ENCODE measurements at regions not wholly inside any gene's neighbourhood (a gene's known extent, or its start where the extent isn't known, plus 50 kb on each side); places are given as distances from the start of the nearest gene placed in this dataset.

- DNase-seq (ENCODE audit: low read depth in 4 of 6, low spot score in 6 of 6): no peak
Measured at GRCh38 chr17:74040729-74041128, 162.7 kb upstream of the RPL38 start.

GRCh38 chr17:74041869-74042640, 161.4 kb upstream of the RPL38 start:
- 54% methylated on average over 11 of the region's 14 CpGs for WGBS (ENCODE audit: insufficient coverage)

More at GRCh38 chr17:74040729-74041128, 162.7 kb upstream of the RPL38 start:
- WGBS (ENCODE audit: insufficient coverage): 88% methylated on average over 12 of the region's 12 CpGs
- H3K27me3 ChIP-seq (ENCODE audit: control insufficient read depth, insufficient read depth, low read length): no peaks in the 10 kb centered on the region
- H3K4me1 ChIP-seq (ENCODE audit: control insufficient read depth, insufficient read depth, low read length): peaks cover 45% of the 10 kb centered on the region
- no peak overlapping the region for H3K4me3 ChIP-seq (ENCODE audit: low read depth, low read length)
- no peak overlapping the region for H3K27ac ChIP-seq (ENCODE audit: low read depth, low read length)
- H3K36me3 ChIP-seq (ENCODE audit: control insufficient read depth, insufficient read depth, low read length): no peaks in the 10 kb centered on the region
- H3K9me3 ChIP-seq (ENCODE audit: control insufficient read depth, insufficient read depth, low read length): no peaks in the 10 kb centered on the region

GRCh38 chr17:74042744-74043486, 160.6 kb upstream of the RPL38 start:
- H3K4me1 ChIP-seq (ENCODE audit: control insufficient read depth, insufficient read depth, low read length): peaks cover 33% of the 10 kb centered on the region
- peak in 2 of 6 donors; percentile 54 to 84 for DNase-seq (ENCODE audit: low read depth in 4 of 6, low spot score in 6 of 6)
- 54% methylated on average over 7 of the region's 8 CpGs for WGBS (ENCODE audit: insufficient coverage)
- H3K27ac ChIP-seq (ENCODE audit: low read depth, low read length): peak overlapping the region; percentile 69
- H3K27me3 ChIP-seq (ENCODE audit: control insufficient read depth, insufficient read depth, low read length): no peaks in the 10 kb centered on the region
- H3K4me3 ChIP-seq (ENCODE audit: low read depth, low read length): no peak overlapping the region
- H3K36me3 ChIP-seq (ENCODE audit: control insufficient read depth, insufficient read depth, low read length): no peaks in the 10 kb centered on the region
- no peaks in the 10 kb centered on the region for H3K9me3 ChIP-seq (ENCODE audit: control insufficient read depth, insufficient read depth, low read length)

More at GRCh38 chr17:74041869-74042640, 161.4 kb upstream of the RPL38 start:
- peak in 2 of 6 donors; percentile 67 to 92 for DNase-seq (ENCODE audit: low read depth in 4 of 6, low spot score in 6 of 6)
- Histone ChIP-seq H3K27me3 (ENCODE audit: control insufficient read depth, insufficient read depth, low read length) (no peaks in the 10 kb centered on the region), H3K36me3 (ENCODE audit: control insufficient read depth, insufficient read depth, low read length) (no peaks in the 10 kb centered on the region), H3K27ac (ENCODE audit: low read depth, low read length) (peak overlapping the region; percentile 69), H3K4me1 (ENCODE audit: control insufficient read depth, insufficient read depth, low read length) (peaks cover 40% of the 10 kb centered on the region), H3K9me3 (ENCODE audit: control insufficient read depth, insufficient read depth, low read length) (no peaks in the 10 kb centered on the region), H3K4me3 (ENCODE audit: low read depth, low read length) (no peak overlapping the region)

- no peaks in the 10 kb centered on the region for H3K36me3 ChIP-seq (ENCODE audit: control insufficient read depth, insufficient read depth, low read length)
- H3K4me3 ChIP-seq (ENCODE audit: low read depth, low read length): no peak overlapping the region
- DNase-seq (ENCODE audit: low read depth in 4 of 6, low spot score in 6 of 6): no peak
- 63% methylated on average over 3 of the region's 4 CpGs for WGBS (ENCODE audit: insufficient coverage)
- H3K9me3 ChIP-seq (ENCODE audit: control insufficient read depth, insufficient read depth, low read length): no peaks in the 10 kb centered on the region
- H3K27me3 ChIP-seq (ENCODE audit: control insufficient read depth, insufficient read depth, low read length): peaks cover 3% of the 10 kb centered on the region
- H3K27ac ChIP-seq (ENCODE audit: low read depth, low read length): no peak overlapping the region
- peaks cover 40% of the 10 kb centered on the region for H3K4me1 ChIP-seq (ENCODE audit: control insufficient read depth, insufficient read depth, low read length)
Measured at GRCh38 chr17:74043976-74044375, 159.5 kb upstream of the RPL38 start.

GRCh38 chr17:74045608-74046280, 157.7 kb upstream of the RPL38 start:
- Histone ChIP-seq H3K4me3 (ENCODE audit: low read depth, low read length) (no peak overlapping the region), H3K27ac (ENCODE audit: low read depth, low read length) (no peak overlapping the region), H3K9me3 (ENCODE audit: control insufficient read depth, insufficient read depth, low read length) (no peaks in the 10 kb centered on the region), H3K4me1 (ENCODE audit: control insufficient read depth, insufficient read depth, low read length) (peaks cover 55% of the 10 kb centered on the region), H3K27me3 (ENCODE audit: control insufficient read depth, insufficient read depth, low read length) (peaks cover 5% of the 10 kb centered on the region), H3K36me3 (ENCODE audit: control insufficient read depth, insufficient read depth, low read length) (no peaks in the 10 kb centered on the region)
- WGBS (ENCODE audit: insufficient coverage): 50% methylated on average over 15 of the region's 16 CpGs
- peak in 1 of 6 donors; percentile 70 for DNase-seq (ENCODE audit: low read depth in 4 of 6, low spot score in 6 of 6)

- no peaks in the 10 kb centered on the region for H3K36me3 ChIP-seq (ENCODE audit: control insufficient read depth, insufficient read depth, low read length)
- 46% methylated on average over 13 of the region's 15 CpGs for WGBS (ENCODE audit: insufficient coverage)
- H3K9me3 ChIP-seq (ENCODE audit: control insufficient read depth, insufficient read depth, low read length): no peaks in the 10 kb centered on the region
- H3K27ac ChIP-seq (ENCODE audit: low read depth, low read length): no peak overlapping the region
- DNase-seq (ENCODE audit: low read depth in 4 of 6, low spot score in 6 of 6): peak in 2 of 6 donors; percentile 45 to 82
- peaks cover 9% of the 10 kb centered on the region for H3K27me3 ChIP-seq (ENCODE audit: control insufficient read depth, insufficient read depth, low read length)
- H3K4me3 ChIP-seq (ENCODE audit: low read depth, low read length): no peak overlapping the region
- H3K4me1 ChIP-seq (ENCODE audit: control insufficient read depth, insufficient read depth, low read length): peaks cover 42% of the 10 kb centered on the region
Measured at GRCh38 chr17:74049167-74049966, 154.1 kb upstream of the RPL38 start.

- peak in 2 of 6 donors; percentile 49 for DNase-seq (ENCODE audit: low read depth in 4 of 6, low spot score in 6 of 6)
- WGBS (ENCODE audit: insufficient coverage): 36% methylated on average over 5 of the region's 10 CpGs
- no peak overlapping the region for H3K4me3 ChIP-seq (ENCODE audit: low read depth, low read length)
- H3K36me3 ChIP-seq (ENCODE audit: control insufficient read depth, insufficient read depth, low read length): no peaks in the 10 kb centered on the region
- peaks cover 42% of the 10 kb centered on the region for H3K4me1 ChIP-seq (ENCODE audit: control insufficient read depth, insufficient read depth, low read length)
- H3K27ac ChIP-seq (ENCODE audit: low read depth, low read length): no peak overlapping the region
- H3K9me3 ChIP-seq (ENCODE audit: control insufficient read depth, insufficient read depth, low read length): no peaks in the 10 kb centered on the region
- H3K27me3 ChIP-seq (ENCODE audit: control insufficient read depth, insufficient read depth, low read length): peaks cover 9% of the 10 kb centered on the region
Measured at GRCh38 chr17:74049967-74050458, 153.5 kb upstream of the RPL38 start.

- no peaks in the 10 kb centered on the region for H3K9me3 ChIP-seq (ENCODE audit: control insufficient read depth, insufficient read depth, low read length)
- peaks cover 35% of the 10 kb centered on the region for H3K4me1 ChIP-seq (ENCODE audit: control insufficient read depth, insufficient read depth, low read length)
- peaks cover 9% of the 10 kb centered on the region for H3K27me3 ChIP-seq (ENCODE audit: control insufficient read depth, insufficient read depth, low read length)
- DNase-seq (ENCODE audit: low read depth in 4 of 6, low spot score in 6 of 6): no peak
- 80% methylated on average over 7 of the region's 8 CpGs for WGBS (ENCODE audit: insufficient coverage)
- H3K4me3 ChIP-seq (ENCODE audit: low read depth, low read length): no peak overlapping the region
- H3K36me3 ChIP-seq (ENCODE audit: control insufficient read depth, insufficient read depth, low read length): no peaks in the 10 kb centered on the region
- H3K27ac ChIP-seq (ENCODE audit: low read depth, low read length): no peak overlapping the region
Measured at GRCh38 chr17:74051348-74051747, 152.1 kb upstream of the RPL38 start.

Data from spinal cord (tissue), 9 donors.